Ovary (tissue), 3 donors: ENCODE measurements at regions not wholly inside any gene's neighbourhood (a gene's known extent, or its start where the extent isn't known, plus 50 kb on each side); places are given as distances from the start of the nearest gene placed in this dataset.

ENCODE experiments used
- POLR2A ChIP-seq: fragments of 450-650 bp; IDR thresholded peaks from one replicate; pipeline ENCODE4 v1.6.1; 2017; ENCODE audit warnings: antibody characterized with exemption, mild to moderate bottlenecking, moderate library complexity
- TF ChIP-seq, protein P1 (sequence below), 3 donors: fragments of 450-650 bp in 2 of 3; fragments of 200-600 bp in 1 of 3; IDR thresholded peaks; one replicate each; pipeline versions ENCODE4 v1.5.1 to v1.8.0; 2016 to 2022; ENCODE audit warnings: antibody characterized with exemption in 3 of 3, mild to moderate bottlenecking in 1 of 3
- donor health status: DM: no; HTN: no; CAD: no.

DNA sequence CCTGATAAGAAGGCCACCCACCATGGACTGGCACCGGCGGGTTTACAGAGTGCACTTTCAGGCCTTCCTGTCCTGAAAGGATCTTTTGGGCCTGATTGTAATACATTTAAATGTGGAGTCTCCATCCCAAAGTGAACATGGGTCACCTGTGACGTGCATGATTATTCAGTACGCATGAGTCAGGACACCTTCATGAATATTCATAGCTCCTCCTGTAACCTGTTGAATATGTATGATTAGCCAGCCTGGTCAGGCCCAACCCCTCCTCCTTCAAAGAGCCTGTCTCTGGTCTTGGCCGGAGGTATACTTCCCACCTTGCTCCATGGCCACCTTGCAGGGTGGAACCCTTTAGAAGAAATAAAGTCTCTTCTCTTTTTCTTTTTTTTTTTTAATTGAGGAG, 75.9 kb upstream of the NUP50 start:
- TF ChIP-seq, protein P1, sequence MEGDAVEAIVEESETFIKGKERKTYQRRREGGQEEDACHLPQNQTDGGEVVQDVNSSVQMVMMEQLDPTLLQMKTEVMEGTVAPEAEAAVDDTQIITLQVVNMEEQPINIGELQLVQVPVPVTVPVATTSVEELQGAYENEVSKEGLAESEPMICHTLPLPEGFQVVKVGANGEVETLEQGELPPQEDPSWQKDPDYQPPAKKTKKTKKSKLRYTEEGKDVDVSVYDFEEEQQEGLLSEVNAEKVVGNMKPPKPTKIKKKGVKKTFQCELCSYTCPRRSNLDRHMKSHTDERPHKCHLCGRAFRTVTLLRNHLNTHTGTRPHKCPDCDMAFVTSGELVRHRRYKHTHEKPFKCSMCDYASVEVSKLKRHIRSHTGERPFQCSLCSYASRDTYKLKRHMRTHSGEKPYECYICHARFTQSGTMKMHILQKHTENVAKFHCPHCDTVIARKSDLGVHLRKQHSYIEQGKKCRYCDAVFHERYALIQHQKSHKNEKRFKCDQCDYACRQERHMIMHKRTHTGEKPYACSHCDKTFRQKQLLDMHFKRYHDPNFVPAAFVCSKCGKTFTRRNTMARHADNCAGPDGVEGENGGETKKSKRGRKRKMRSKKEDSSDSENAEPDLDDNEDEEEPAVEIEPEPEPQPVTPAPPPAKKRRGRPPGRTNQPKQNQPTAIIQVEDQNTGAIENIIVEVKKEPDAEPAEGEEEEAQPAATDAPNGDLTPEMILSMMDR (IDR thresholded peaks at IDR 0.05) = no peak
- TF ChIP-seq POLR2A = no peak
